Right lobe of liver (tissue), 4 donors: ENCODE measurements at regions not wholly inside any gene's neighbourhood (a gene's known extent, or its start where the extent isn't known, plus 50 kb on each side); places are given as distances from the start of the nearest gene placed in this dataset.

Source experiments
- CTCF ChIP-seq, 4 donors: fragments of 200-600 bp in 3 of 4; fragments of 450-650 bp in 1 of 4; IDR thresholded peaks; one replicate each; pipeline versions ENCODE4 v1.5.1 to v1.8.0; 2016 to 2022; ENCODE audit warnings: antibody characterized with exemption in 4 of 4, mild to moderate bottlenecking in 2 of 4
- POLR2A ChIP-seq: fragments of 450-650 bp; IDR thresholded peaks from one replicate; pipeline ENCODE4 v1.6.1; 2017; ENCODE audit warnings: antibody characterized with exemption, mild to moderate bottlenecking
- donor health status: DM: no; HTN: no; CAD: no.
- donor health status: DM: no; HTN: no; CAD: no.
- donor health status: DM: no; HTN: yes; CAD: no.

- TF ChIP-seq CTCF (IDR thresholded peaks at IDR 0.05) (no peak), POLR2A (no peak)
These were observed 108.9 kb upstream of the XPO1 start for GRCh38 chr2:61647044-61647443.
